H1 (cell line): ENCODE measurements at regions not wholly inside any gene's neighbourhood (a gene's known extent, or its start where the extent isn't known, plus 50 kb on each side); places are given as distances from the start of the nearest gene placed in this dataset.

Experiments
- CTCF ChIA-PET: fragments of 300-600 bp; sonication (Branson Sonifier 250); formaldehyde crosslinking; loops from one replicate; lab custom pipeline; 2021; ENCODE audit not compliant: partially characterized antibody; lab: Charles Lee
- POLR2A ChIA-PET: fragments of 300-600 bp; sonication (Branson Sonifier 250); formaldehyde crosslinking; loops from one replicate; lab custom pipeline; 2021; ENCODE audit warnings: inconsistent platforms; ENCODE audit not compliant: partially characterized antibody; lab: Charles Lee
- DNase-seq, 2 experiments: peaks; one replicate each; pipeline versions ENCODE4 v3.0.0 to v3.0.0-alpha.2; 2010 to 2022; ENCODE audit warnings: low spot score in 2 of 2, low read depth in 1 of 2, mixed read lengths in 1 of 2
- FAIRE-seq: peaks from 2 replicates; lab custom pipeline; 2011; peaks lifted over from hg19 to GRCh38; lab: Jason Lieb, UNC
- H2AFZ ChIP-seq: 2 replicates; pipeline ENCODE4 v1.8.1; 2012; ENCODE audit warnings: low read length, inconsistent platforms
- H2AK5ac ChIP-seq: 2 replicates; pipeline ENCODE4 v1.6.1; 2013; ENCODE audit warnings: low read depth, low read length
- H2BK120ac ChIP-seq: replicated peaks from 2 replicates; pipeline ENCODE3; 2013; ENCODE audit warnings: low read depth, low read length, inconsistent platforms
- H2BK12ac ChIP-seq: 2 replicates; pipeline ENCODE4 v1.6.1; 2013; ENCODE audit warnings: low read depth, low read length
- H2BK15ac ChIP-seq: 2 replicates; pipeline ENCODE4 v1.6.1; 2013; ENCODE audit warnings: low read length
- H2BK20ac ChIP-seq: 2 replicates; pipeline ENCODE4 v1.6.1; 2013; ENCODE audit warnings: low read length
- H2BK5ac ChIP-seq: 2 replicates; pipeline ENCODE4 v1.6.1; 2013; ENCODE audit warnings: low read depth, low read length
- H3K14ac ChIP-seq: 2 replicates; pipeline ENCODE4 v1.6.1; 2013; ENCODE audit warnings: inconsistent platforms; ENCODE audit not compliant: insufficient read length
- H3K18ac ChIP-seq: 2 replicates; pipeline ENCODE4 v1.6.1; 2013; ENCODE audit warnings: low read length; ENCODE audit errors: extremely low read depth
- H3K23ac ChIP-seq: 2 replicates; pipeline ENCODE4 v1.6.1; 2013; ENCODE audit warnings: inconsistent platforms; ENCODE audit not compliant: insufficient read length
- H3K23me2 ChIP-seq: 2 replicates; pipeline ENCODE4 v1.6.1; 2013; ENCODE audit warnings: low read depth, low read length
- H3K27ac ChIP-seq: 2 replicates; pipeline ENCODE4 v1.6.1; 2011; ENCODE audit warnings: low read depth, low read length, inconsistent platforms
- H3K27me3 ChIP-seq, 4 experiments: replicated peaks in 1 of 4; 1 replicate in 1 of 4; 2 replicates in 3 of 4; pipeline versions ENCODE4 v1.6.1 to v1.8.1; 2011 to 2013; ENCODE audit warnings: low read length in 3 of 4, mild to moderate bottlenecking in 3 of 4, inconsistent platforms in 2 of 4, mixed read lengths in 2 of 4, moderate library complexity in 1 of 4; ENCODE audit not compliant: control insufficient read depth in 3 of 4, insufficient read depth in 3 of 4; ENCODE audit errors: extremely low read depth in 1 of 4
- H3K36me3 ChIP-seq, 4 experiments: 2 replicates each; pipeline versions ENCODE4 v1.6.1 to v1.8.1; 2011 to 2013; ENCODE audit warnings: mild to moderate bottlenecking in 4 of 4, low read length in 3 of 4, moderate library complexity in 2 of 4, control low read depth in 1 of 4, inconsistent platforms in 1 of 4; ENCODE audit not compliant: insufficient read depth in 4 of 4, control insufficient read depth in 2 of 4
- H3K4ac ChIP-seq: replicated peaks from 2 replicates; pipeline ENCODE3; 2013; ENCODE audit warnings: low read length, low read depth, mixed read lengths, inconsistent platforms; ENCODE audit not compliant: insufficient read length
- H3K4me1 ChIP-seq, 4 experiments: replicated peaks in 1 of 4; 1 replicate in 1 of 4; 2 replicates in 3 of 4; pipeline versions ENCODE4 v1.6.1 to v1.8.1; 2011 to 2013; ENCODE audit warnings: low read length in 3 of 4, inconsistent platforms in 2 of 4, mixed read lengths in 1 of 4; ENCODE audit not compliant: insufficient read depth in 4 of 4, control insufficient read depth in 3 of 4
- H3K4me2 ChIP-seq, 2 experiments: 2 replicates each; pipeline versions ENCODE4 v1.6.1 to v1.8.1; 2011 to 2013; ENCODE audit warnings: low read depth in 2 of 2, low read length in 2 of 2, control low read depth in 1 of 2, inconsistent platforms in 1 of 2, mild to moderate bottlenecking in 1 of 2; ENCODE audit not compliant: insufficient read depth in 1 of 2
- H3K4me3 ChIP-seq, 4 experiments: fragments of 200-600, 300-600 bp in 1 of 4; sonication (generic), shearing (Covaris generic), sonication (Bioruptor Twin) in 1 of 4; 2 replicates each; pipeline versions ENCODE4 v1.5.1 to v1.8.1; 2011 to 2016; ENCODE audit warnings: low read length in 4 of 4, low read depth in 3 of 4, control low read depth in 2 of 4, inconsistent platforms in 2 of 4, mild to moderate bottlenecking in 2 of 4, mixed read lengths in 1 of 4, moderate library complexity in 1 of 4; ENCODE audit not compliant: insufficient read depth in 2 of 4; ENCODE audit errors: extremely low read depth in 1 of 4
- H3K56ac ChIP-seq: replicated peaks from 2 replicates; pipeline ENCODE3; 2013; ENCODE audit warnings: low read depth, mild to moderate bottlenecking, mixed read lengths, low read length, inconsistent platforms; ENCODE audit not compliant: insufficient read length
- H3K79me1 ChIP-seq: 2 replicates; pipeline ENCODE4 v1.6.1; 2013; ENCODE audit warnings: low read depth, low read length, control low read depth
- H3K79me2 ChIP-seq, 2 experiments: 2 replicates each; pipeline versions ENCODE4 v1.6.1 to v1.8.1; 2012 to 2013; ENCODE audit warnings: low read length in 2 of 2, mild to moderate bottlenecking in 2 of 2, inconsistent platforms in 1 of 2; ENCODE audit not compliant: insufficient read depth in 2 of 2, control insufficient read depth in 1 of 2
- H3K9ac ChIP-seq, 4 experiments: replicated peaks in 1 of 4; 1 replicate in 1 of 4; 2 replicates in 3 of 4; pipeline versions ENCODE4 v1.6.1 to v1.8.1; 2011 to 2013; ENCODE audit warnings: low read depth in 3 of 4, low read length in 3 of 4, control low read depth in 2 of 4, mild to moderate bottlenecking in 2 of 4, moderate library complexity in 2 of 4, inconsistent platforms in 1 of 4; ENCODE audit errors: extremely low read depth in 1 of 4
- H3K9me3 ChIP-seq, 2 experiments: 2 replicates each; pipeline versions ENCODE4 v1.6.1 to v1.8.1; 2012 to 2013; ENCODE audit warnings: mild to moderate bottlenecking in 2 of 2, moderate library complexity in 2 of 2, control low read depth in 1 of 2, inconsistent platforms in 1 of 2, low read depth in 1 of 2, low read length in 1 of 2, mixed read lengths in 1 of 2; ENCODE audit not compliant: insufficient read depth in 2 of 2
- H4K20me1 ChIP-seq, 2 experiments: replicated peaks in 1 of 2; 2 replicates each; pipeline versions ENCODE3 to v1.8.1; 2011 to 2013; ENCODE audit warnings: inconsistent platforms in 2 of 2, low read length in 2 of 2, mild to moderate bottlenecking in 1 of 2; ENCODE audit not compliant: insufficient read depth in 2 of 2, control insufficient read depth in 1 of 2
- H4K5ac ChIP-seq: 2 replicates; pipeline ENCODE4 v1.6.1; 2013; ENCODE audit warnings: low read length, low read depth, mixed read lengths, inconsistent platforms; ENCODE audit not compliant: insufficient read length
- H4K8ac ChIP-seq: 2 replicates; pipeline ENCODE4 v1.8.0; 2013; ENCODE audit warnings: mild to moderate bottlenecking, moderate library complexity, low read length, inconsistent platforms; ENCODE audit not compliant: insufficient read depth; ENCODE audit errors: extremely low read depth
- H4K91ac ChIP-seq: replicated peaks from 2 replicates; pipeline ENCODE3; 2013; ENCODE audit warnings: low read length, mixed read lengths, inconsistent platforms; ENCODE audit not compliant: insufficient read length
- ATF2 ChIP-seq: IDR thresholded peaks from 2 replicates; pipeline ENCODE4 v1.6.1; 2012; ENCODE audit warnings: low read length, inconsistent platforms
- ATF3 ChIP-seq: IDR thresholded peaks from 2 replicates; pipeline ENCODE4 v1.6.1; 2011; ENCODE audit warnings: low read depth, mild to moderate bottlenecking, low read length; ENCODE audit not compliant: insufficient read depth
- CTCF ChIP-seq, 3 experiments: IDR thresholded peaks; 1 replicate in 2 of 3; 2 replicates in 1 of 3; pipeline versions ENCODE4 v1.5.1 to v1.6.1; 2011; ENCODE audit warnings: low read length in 3 of 3, mild to moderate bottlenecking in 3 of 3, inconsistent platforms in 2 of 3, low read depth in 1 of 3, moderate library complexity in 1 of 3; ENCODE audit not compliant: insufficient read depth in 1 of 3; ENCODE audit errors: control extremely low read depth in 1 of 3
- FOSL1 ChIP-seq: IDR thresholded peaks from 2 replicates; pipeline ENCODE4 v1.6.1; 2011; ENCODE audit warnings: mild to moderate bottlenecking, low read depth, low read length, moderate library complexity; ENCODE audit not compliant: insufficient read depth
- MAFK ChIP-seq: IDR thresholded peaks from 2 replicates; pipeline ENCODE4 v1.6.1; 2012; ENCODE audit warnings: low read depth, mild to moderate bottlenecking, improper control_type of control experiment, low read length
- POU5F1 ChIP-seq: IDR thresholded peaks from 2 replicates; pipeline ENCODE4 v1.6.1; 2011; ENCODE audit warnings: low read depth, mild to moderate bottlenecking, low read length, moderate library complexity
- SUZ12 ChIP-seq: fragments of 200-600 bp; sonication (generic); IDR thresholded peaks from 2 replicates; pipeline ENCODE4 v1.6.1; 2012; ENCODE audit warnings: mild to moderate bottlenecking, inconsistent platforms, low read length, moderate library complexity, mixed read lengths
- TEAD4 ChIP-seq: IDR thresholded peaks from 2 replicates; pipeline ENCODE4 v1.6.1; 2012; ENCODE audit warnings: low read depth, low read length, inconsistent platforms, mixed read lengths
- WGBS, 2 experiments: shearing (Covaris generic) in 1 of 2; methylation state at CpG; one replicate each; pipeline versions ENCODE4 v1.1.6 to v1.1.7; 2013 to 2015; ENCODE audit warnings: low lambda C conversion rate in 2 of 2, mixed read lengths in 2 of 2, inconsistent platforms in 1 of 2, low coverage in 1 of 2, missing lambda C conversion rate in 1 of 2; ENCODE audit not compliant: insufficient replicate concordance in 2 of 2, insufficient coverage in 1 of 2, insufficient read length in 1 of 2; ENCODE audit errors: extremely low coverage in 1 of 2, missing lambda C conversion rate in 1 of 2; 5-methylcytosine and 5-hydroxymethylcytosine counted together

GRCh38 chr1:195866091-195866780 is 742.0 kb downstream of the KCNT2 start:
- ChIA-PET POLR2A (no interaction called here), CTCF (interaction anchor here (3.0 kb wide), 1 partner anchor 20 kb away, joined by 25 read pairs; no protein-coding TSS in a partner anchor)
- Histone ChIP-seq H3K9ac (no peak overlapping the region), H3K23me2 (no peaks in the 10 kb centered on the region), H3K23ac (no peak overlapping the region), H3K18ac (no peak overlapping the region), H3K27me3 (no peaks in the 10 kb centered on the region), H3K14ac (no peak overlapping the region), H3K56ac (no peak overlapping the region), H2AFZ (peak overlapping the region; percentile 24; the same call in 1 of the 2 replicates), H3K36me3 (no peaks in the 10 kb centered on the region), H3K79me1 (no peaks in the 10 kb centered on the region), H3K4me2 (no peak overlapping the region), H2BK12ac (no peak overlapping the region), H4K5ac (no peak overlapping the region), H2BK120ac (no peak overlapping the region), H2AK5ac (no peak overlapping the region), H4K8ac (no peak overlapping the region), H2BK5ac (no peak overlapping the region), H3K4ac (no peak overlapping the region), H3K79me2 (no peaks in the 10 kb centered on the region), H3K27ac (no peak overlapping the region), H4K20me1 (no peaks in the 10 kb centered on the region), H3K9me3 (no peaks in the 10 kb centered on the region), H2BK20ac (no peak overlapping the region), H3K4me3 (no peak overlapping the region), H4K91ac (no peak overlapping the region), H3K4me1 (no peaks in the 10 kb centered on the region), H2BK15ac (no peak overlapping the region)
- FAIRE-seq (no peak), DNase-seq (no peak)
- 78% methylated on average over 6 of the region's 6 CpGs; no CpG with 5 or more reads in 1 of the 2 experiments for WGBS, 2 experiments
- no peak for TF ChIP-seq TEAD4
- no peak for TF ChIP-seq FOSL1
- no peak for TF ChIP-seq POU5F1
- TF ChIP-seq SUZ12, result no peak
- TF ChIP-seq CTCF (IDR thresholded peaks at IDR 0.05; ENCODE audit: control extremely low read depth in 1 of 3, insufficient read depth in 1 of 3, low read depth in 1 of 3, low read length in 3 of 3), result no peak
- no peak for TF ChIP-seq ATF2
- TF ChIP-seq MAFK, result no peak
- no peak for TF ChIP-seq ATF3
